ENCODE measurements at regions not wholly inside any gene's neighbourhood (a gene's known extent, or its start where the extent isn't known, plus 50 kb on each side); places are given as distances from the start of the nearest gene placed in this dataset.

DNA sequence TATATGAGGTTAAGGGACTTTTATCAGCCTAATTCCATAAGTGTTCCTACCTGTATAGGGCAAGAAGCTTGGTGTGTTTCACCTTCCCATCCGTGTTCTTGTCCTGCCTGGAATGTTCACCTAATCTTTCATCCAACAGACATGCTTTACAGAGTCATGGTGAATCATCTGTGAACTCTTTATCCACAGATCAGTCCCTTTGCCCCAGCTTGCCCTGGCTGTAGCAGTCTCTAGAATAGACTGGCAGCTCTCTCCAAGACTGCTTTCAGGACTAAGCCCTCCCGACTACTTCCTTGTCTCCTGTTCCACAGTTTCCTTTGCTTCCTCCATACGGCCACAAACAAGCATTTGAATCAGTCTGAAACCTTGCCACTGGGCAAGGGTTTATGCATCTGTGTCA is 177.9 kb upstream of the IL15 start:
- TF ChIP-seq, protein P1, sequence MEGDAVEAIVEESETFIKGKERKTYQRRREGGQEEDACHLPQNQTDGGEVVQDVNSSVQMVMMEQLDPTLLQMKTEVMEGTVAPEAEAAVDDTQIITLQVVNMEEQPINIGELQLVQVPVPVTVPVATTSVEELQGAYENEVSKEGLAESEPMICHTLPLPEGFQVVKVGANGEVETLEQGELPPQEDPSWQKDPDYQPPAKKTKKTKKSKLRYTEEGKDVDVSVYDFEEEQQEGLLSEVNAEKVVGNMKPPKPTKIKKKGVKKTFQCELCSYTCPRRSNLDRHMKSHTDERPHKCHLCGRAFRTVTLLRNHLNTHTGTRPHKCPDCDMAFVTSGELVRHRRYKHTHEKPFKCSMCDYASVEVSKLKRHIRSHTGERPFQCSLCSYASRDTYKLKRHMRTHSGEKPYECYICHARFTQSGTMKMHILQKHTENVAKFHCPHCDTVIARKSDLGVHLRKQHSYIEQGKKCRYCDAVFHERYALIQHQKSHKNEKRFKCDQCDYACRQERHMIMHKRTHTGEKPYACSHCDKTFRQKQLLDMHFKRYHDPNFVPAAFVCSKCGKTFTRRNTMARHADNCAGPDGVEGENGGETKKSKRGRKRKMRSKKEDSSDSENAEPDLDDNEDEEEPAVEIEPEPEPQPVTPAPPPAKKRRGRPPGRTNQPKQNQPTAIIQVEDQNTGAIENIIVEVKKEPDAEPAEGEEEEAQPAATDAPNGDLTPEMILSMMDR (conservative IDR thresholded peaks at IDR 0.05), result no peak
- H3K27ac ChIP-seq, result no peak overlapping the region

DNA sequence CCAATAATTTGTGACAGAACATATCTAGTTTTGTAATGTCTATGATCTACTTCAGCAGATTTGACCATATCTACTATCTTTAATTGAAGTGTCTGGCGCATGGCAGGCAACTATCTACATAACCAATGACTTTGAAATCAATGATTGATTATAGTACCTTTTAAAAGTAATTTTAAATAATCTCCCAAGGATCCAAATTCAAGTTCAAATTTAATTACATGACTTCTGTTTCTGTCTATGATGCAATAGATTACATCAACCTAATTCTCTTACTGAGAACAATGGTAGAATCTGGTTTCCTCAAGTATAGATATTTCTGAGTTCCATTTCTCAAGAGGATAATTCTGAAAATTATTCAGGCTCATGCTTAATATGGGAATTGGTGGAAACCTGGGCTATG is 177.4 kb upstream of the IL15 start:
- TF ChIP-seq, protein P1 (conservative IDR thresholded peaks at IDR 0.05), result no peak
- H3K27ac ChIP-seq, result no peak overlapping the region

DNA sequence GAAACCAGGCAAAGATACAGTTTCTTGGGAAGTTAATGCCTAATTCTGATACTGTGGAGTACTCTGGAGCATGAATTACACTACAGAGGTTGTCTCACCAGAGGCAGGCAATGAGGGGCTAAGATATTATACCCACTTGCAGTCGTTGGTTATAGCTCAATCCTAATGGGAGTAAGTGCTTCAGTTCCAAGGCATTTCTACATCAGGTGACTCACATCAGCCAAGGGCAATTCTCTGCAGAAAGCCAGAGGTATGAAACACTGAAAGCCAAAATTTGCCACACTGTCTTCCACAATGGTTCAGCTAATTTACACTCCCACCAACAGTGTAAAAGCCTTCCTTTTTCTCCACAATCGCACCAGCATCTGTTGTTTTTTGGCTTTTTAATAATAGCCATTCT is 174.0 kb upstream of the IL15 start:
- no peak overlapping the region for H3K27ac ChIP-seq
- TF ChIP-seq, protein P1 (conservative IDR thresholded peaks at IDR 0.05), result no peak

DNA sequence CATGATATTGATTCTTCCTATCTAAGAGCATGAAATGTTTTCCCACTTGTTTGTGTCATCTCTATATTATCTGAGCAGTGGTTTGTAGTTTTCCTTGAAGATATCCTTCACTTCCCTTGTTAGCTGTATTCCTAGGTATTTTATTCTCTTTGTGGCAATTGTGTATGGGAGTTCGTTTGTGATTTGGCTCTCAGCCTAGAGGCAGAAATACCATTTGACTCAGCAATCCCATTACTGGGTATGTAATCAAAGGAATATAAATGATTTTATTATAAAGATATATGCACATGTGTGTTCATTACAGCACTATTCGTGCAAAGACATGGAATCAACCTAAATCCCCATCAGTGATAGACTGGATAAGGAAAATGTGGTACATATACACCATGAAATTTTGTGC is 172.7 kb upstream of the IL15 start:
- H3K27ac ChIP-seq, result no peak overlapping the region
- TF ChIP-seq, protein P1 (conservative IDR thresholded peaks at IDR 0.05), result no peak

DNA sequence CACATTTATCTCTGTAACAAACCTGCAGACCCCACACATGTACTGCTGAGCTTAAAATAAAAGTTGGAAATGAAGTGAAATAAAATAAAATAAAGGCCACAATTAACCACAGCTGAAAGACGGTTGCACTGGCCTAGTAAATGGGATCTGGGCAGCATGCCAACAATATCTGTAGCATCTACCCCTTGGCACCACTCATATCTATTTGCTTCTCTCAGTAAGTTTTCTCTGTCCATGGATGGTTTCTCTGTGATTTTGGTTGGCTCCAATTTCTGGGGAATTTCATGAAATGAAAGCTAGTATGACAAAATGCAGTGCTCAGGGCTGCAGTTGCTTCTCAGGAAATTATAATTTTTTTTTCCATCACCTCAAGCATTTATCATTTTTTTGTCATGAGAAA is 172.0 kb upstream of the IL15 start:
- TF ChIP-seq, protein P1 (conservative IDR thresholded peaks at IDR 0.05), result no peak
- H3K27ac ChIP-seq, result no peak overlapping the region

DNA sequence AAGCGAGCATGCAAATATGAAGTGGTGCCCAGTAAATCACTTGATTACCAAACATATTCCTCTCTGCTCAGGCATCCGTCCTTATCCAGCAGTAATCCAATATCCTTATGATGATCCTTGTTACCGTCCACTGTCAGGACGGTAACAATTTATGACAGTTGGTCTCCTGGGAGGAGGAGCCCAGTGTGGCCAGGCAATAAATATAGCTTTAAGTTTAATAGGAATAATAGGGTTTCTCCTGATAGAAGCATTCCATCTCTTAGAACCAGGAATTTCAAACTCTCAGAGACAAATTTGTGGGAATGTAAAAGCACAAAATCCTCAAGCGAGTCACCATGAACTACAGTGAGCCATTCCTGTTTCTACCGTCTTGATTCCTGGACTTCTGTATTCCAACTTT is 171.2 kb upstream of the IL15 start:
- no peak overlapping the region for H3K27ac ChIP-seq
- TF ChIP-seq, protein P1 (conservative IDR thresholded peaks at IDR 0.05), result no peak

DNA sequence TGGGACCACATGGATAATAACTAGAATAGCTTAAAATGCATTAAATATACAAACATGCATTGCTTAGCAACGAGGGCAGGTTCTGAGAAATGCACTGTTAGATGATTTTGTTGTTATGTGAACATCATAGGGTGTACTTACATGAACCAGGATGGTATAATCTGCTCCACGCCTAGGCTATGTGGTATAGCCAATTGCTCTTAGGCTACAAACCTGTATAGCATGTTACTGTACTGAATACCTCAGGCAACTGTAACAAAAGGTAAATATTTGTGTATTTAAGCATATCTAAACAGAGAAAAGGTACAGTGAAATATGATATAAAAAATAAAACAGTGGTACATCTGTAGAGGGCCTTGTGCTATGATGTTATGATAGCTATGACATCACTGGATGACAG is 169.2 kb upstream of the IL15 start:
- TF ChIP-seq, protein P1 (conservative IDR thresholded peaks at IDR 0.05), result no peak
- no peak overlapping the region for H3K27ac ChIP-seq

DNA sequence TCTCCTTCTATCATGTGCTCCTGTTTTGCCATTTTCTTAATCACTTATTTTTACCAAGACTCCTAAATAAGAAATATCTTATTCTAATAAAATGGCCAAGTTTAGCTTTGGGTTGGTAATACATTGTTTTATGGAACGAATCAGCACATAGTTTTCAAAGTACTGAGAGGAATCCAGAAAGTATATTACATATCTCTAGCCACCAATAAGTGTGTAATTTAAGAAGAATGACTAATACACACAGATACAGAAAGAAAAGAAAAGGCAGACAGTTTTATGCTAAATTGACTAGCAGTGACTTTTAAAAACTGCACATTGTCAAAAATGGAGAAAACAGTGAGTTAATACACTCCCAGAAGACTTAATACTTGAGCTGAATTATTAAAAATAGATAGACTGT is 167.0 kb upstream of the IL15 start:
- TF ChIP-seq, protein P1 (conservative IDR thresholded peaks at IDR 0.05), result no peak
- no peak overlapping the region for H3K27ac ChIP-seq
